Neural progenitor cell (in vitro differentiated cells): ENCODE measurements at regions not wholly inside any gene's neighbourhood (a gene's known extent, or its start where the extent isn't known, plus 50 kb on each side); places are given as distances from the start of the nearest gene placed in this dataset.

Experiments used
- CTCF ChIP-seq: fragments of 200-600 bp; sonication (generic); IDR thresholded peaks from 2 replicates; pipeline ENCODE4 v1.5.1; 2017; ENCODE audit warnings: antibody characterized with exemption, mild to moderate bottlenecking
- EZH2 ChIP-seq: fragments of 200-600 bp; sonication (generic); IDR thresholded peaks from 2 replicates; pipeline ENCODE4 v1.6.1; 2017; ENCODE audit warnings: antibody characterized with exemption, mild to moderate bottlenecking, moderate library complexity
- EZH2phosphoT487 ChIP-seq: fragments of 200-600 bp; sonication (generic); IDR thresholded peaks from 2 replicates; pipeline ENCODE4 v1.6.1; 2017; ENCODE audit warnings: antibody characterized with exemption

DNA sequence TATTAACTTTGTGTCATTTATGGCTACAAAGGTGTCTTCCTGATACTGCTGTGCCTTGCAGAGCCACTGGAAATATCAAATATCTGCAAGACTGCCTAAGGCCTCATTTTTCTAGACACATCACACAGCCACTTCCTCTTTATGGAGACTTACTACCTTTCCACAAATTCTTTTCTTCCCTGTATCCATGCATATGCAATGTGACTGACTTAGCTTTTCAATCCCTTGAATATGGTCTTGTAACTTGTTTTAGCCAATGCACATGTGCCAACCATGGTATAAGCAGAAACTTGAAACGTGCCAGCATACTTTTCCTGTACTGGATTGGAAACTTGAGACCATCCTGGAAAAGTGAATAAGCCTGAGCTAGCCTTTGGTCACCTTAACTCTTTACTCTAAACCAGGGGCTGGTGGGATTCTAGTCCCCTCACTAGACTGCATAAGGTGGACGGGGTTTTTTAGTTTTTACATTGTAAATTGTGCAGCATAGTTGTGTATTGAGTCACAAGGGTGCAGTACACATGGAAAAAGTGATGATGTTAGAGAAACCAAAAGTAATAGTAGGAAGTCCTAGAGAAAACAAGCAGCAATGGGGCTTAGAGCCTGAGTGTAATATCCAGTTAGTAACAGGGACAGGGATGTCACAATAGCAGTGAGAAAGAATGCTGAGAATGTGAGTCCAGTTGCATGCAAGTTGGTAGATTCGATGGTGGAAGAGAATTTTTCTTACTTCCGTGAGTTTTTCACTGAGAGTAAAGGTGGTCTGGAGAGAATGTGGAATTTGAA is 879.5 kb downstream of the SORCS1 start:
- TF ChIP-seq CTCF (no peak), EZH2 (no peak), EZH2phosphoT487 (no peak)
